WTC11 (cell line): ENCODE measurements at regions not wholly inside any gene's neighbourhood (a gene's known extent, or its start where the extent isn't known, plus 50 kb on each side); places are given as distances from the start of the nearest gene placed in this dataset.

Experiments
- ATAC-seq: fragments of 200-7000 bp; cut with Tn5 transposase; 2 replicates; pipeline ENCODE4 v1.10.0; 2021; ENCODE audit warnings: mild to moderate bottlenecking, moderate library complexity
- CTCF ChIA-PET: fragments of 300-600 bp; sonication (Branson Sonifier 250); formaldehyde crosslinking; loops from one replicate; lab custom pipeline; 2021; ENCODE audit warnings: antibody characterized with exemption; lab: Charles Lee
- POLR2A ChIA-PET: fragments of 350-600 bp; sonication (Branson Sonifier 250); formaldehyde crosslinking; loops from one replicate; lab custom pipeline; 2021; ENCODE audit warnings: antibody characterized with exemption; lab: Charles Lee
- DNase-seq: peaks from one replicate; pipeline ENCODE4 v3.0.0; 2021; ENCODE audit warnings: low spot score
- H3K27ac Mint-ChIP-seq: 2 replicates; pipeline ENCODE4 v1.8.0; 2021; ENCODE audit warnings: mixed read lengths
- H3K27me3 Mint-ChIP-seq: 2 replicates; pipeline ENCODE4 v1.8.0; 2021; ENCODE audit warnings: low read depth, mild to moderate bottlenecking, moderate library complexity, mixed read lengths
- H3K36me3 Mint-ChIP-seq: 2 replicates; pipeline ENCODE4 v1.8.0; 2021; ENCODE audit warnings: mixed read lengths
- H3K4me1 Mint-ChIP-seq: 2 replicates; pipeline ENCODE4 v1.8.0; 2022; ENCODE audit warnings: mixed read lengths
- H3K4me3 Mint-ChIP-seq: 2 replicates; pipeline ENCODE4 v1.8.0; 2021; ENCODE audit warnings: mild to moderate bottlenecking, moderate library complexity, mixed read lengths
- H3K9me3 Mint-ChIP-seq: 2 replicates; pipeline ENCODE4 v1.8.0; 2021; ENCODE audit warnings: mixed read lengths
- AFF4 ChIP-seq: sonication (generic); formaldehyde crosslinking; IDR thresholded peaks from 2 replicates; pipeline ENCODE4 v1.8.1; 2023; ENCODE audit warnings: mild to moderate bottlenecking, missing genetic modification reagents, borderline replicate concordance
- ATF3 ChIP-seq: sonication (generic); formaldehyde crosslinking; conservative IDR thresholded peaks from 2 replicates; pipeline ENCODE4 v1.8.1; 2022; ENCODE audit warnings: mild to moderate bottlenecking, missing genetic modification reagents
- ATF6 ChIP-seq: sonication (generic); formaldehyde crosslinking; IDR thresholded peaks from 2 replicates; pipeline ENCODE4 v1.8.1; 2023; ENCODE audit warnings: mild to moderate bottlenecking, missing genetic modification reagents
- CDX4 ChIP-seq: fragments of 250-450 bp; sonication (Bioruptor Pico); IDR thresholded peaks from 2 replicates; pipeline ENCODE4 v1.9.0; 2021; ENCODE audit warnings: moderate library complexity, mild to moderate bottlenecking, inconsistent platforms, borderline replicate concordance
- CREB1 ChIP-seq: sonication (generic); formaldehyde crosslinking; IDR thresholded peaks from 2 replicates; pipeline ENCODE4 v1.8.0; 2023; ENCODE audit warnings: mild to moderate bottlenecking, missing genetic modification reagents
- CREM ChIP-seq: sonication (generic); formaldehyde crosslinking; IDR thresholded peaks from 2 replicates; pipeline ENCODE4 v1.8.1; 2022; ENCODE audit warnings: mild to moderate bottlenecking, missing genetic modification reagents, moderate library complexity
- CTCF ChIP-seq: fragments of 200-600 bp; IDR thresholded peaks from 2 replicates; pipeline ENCODE4 v1.8.0; 2022; ENCODE audit warnings: antibody characterized with exemption
- E2F4 ChIP-seq: sonication (generic); formaldehyde crosslinking; IDR thresholded peaks from 2 replicates; pipeline ENCODE4 v1.8.1; 2022; ENCODE audit warnings: low read depth, mild to moderate bottlenecking, moderate library complexity, missing genetic modification reagents, borderline replicate concordance
- EMX1 ChIP-seq: fragments of 250-450 bp; sonication (Bioruptor Pico); IDR thresholded peaks from 2 replicates; pipeline ENCODE4 v1.8.0; 2021; ENCODE audit warnings: mild to moderate bottlenecking
- ERG ChIP-seq: fragments of 250-450 bp; sonication (Bioruptor Pico); IDR thresholded peaks from 2 replicates; pipeline ENCODE4 v1.8.0; 2021; ENCODE audit warnings: mild to moderate bottlenecking
- FOXK1 ChIP-seq: sonication (generic); formaldehyde crosslinking; IDR thresholded peaks from 2 replicates; pipeline ENCODE4 v1.8.0; 2022; ENCODE audit warnings: mild to moderate bottlenecking, moderate library complexity, missing genetic modification reagents
- GRHL2 ChIP-seq: fragments of 250-450 bp; sonication (Bioruptor Pico); IDR thresholded peaks from 2 replicates; pipeline ENCODE4 v1.8.0; 2022; ENCODE audit warnings: mild to moderate bottlenecking, moderate library complexity; ENCODE audit not compliant: insufficient replicate concordance, severe bottlenecking
- GTF2I ChIP-seq: fragments of 250-450 bp; sonication (Bioruptor Pico); conservative IDR thresholded peaks from 2 replicates; pipeline ENCODE4 v1.4.0; 2021; ENCODE audit warnings: mild to moderate bottlenecking
- HMGA2 ChIP-seq: fragments of 250-450 bp; sonication (Bioruptor Pico); IDR thresholded peaks from 2 replicates; pipeline ENCODE4 v1.4.0; 2021; ENCODE audit warnings: mild to moderate bottlenecking, moderate library complexity
- IRF2 ChIP-seq: sonication (generic); formaldehyde crosslinking; IDR thresholded peaks from 2 replicates; pipeline ENCODE4 v1.8.0; 2022; ENCODE audit warnings: low read depth, missing genetic modification reagents, borderline replicate concordance
- MLX ChIP-seq: sonication (generic); formaldehyde crosslinking; IDR thresholded peaks from 2 replicates; pipeline ENCODE4 v1.8.1; 2023; ENCODE audit warnings: mild to moderate bottlenecking, missing genetic modification reagents, moderate library complexity
- MYBL2 ChIP-seq: sonication (generic); formaldehyde crosslinking; IDR thresholded peaks from 2 replicates; pipeline ENCODE4 v1.8.1; 2023; ENCODE audit warnings: mild to moderate bottlenecking, moderate library complexity, missing genetic modification reagents
- NR2C2 ChIP-seq: sonication (generic); formaldehyde crosslinking; IDR thresholded peaks from 2 replicates; pipeline ENCODE4 v1.8.0; 2022; ENCODE audit warnings: mild to moderate bottlenecking, missing genetic modification reagents
- SMAD3 ChIP-seq: sonication (generic); formaldehyde crosslinking; IDR thresholded peaks from 2 replicates; pipeline ENCODE4 v1.8.0; 2022; ENCODE audit warnings: missing genetic modification reagents, mild to moderate bottlenecking, borderline replicate concordance
- SP1 ChIP-seq: sonication (generic); formaldehyde crosslinking; conservative IDR thresholded peaks from 2 replicates; pipeline ENCODE4 v1.8.1; 2022; ENCODE audit warnings: missing genetic modification reagents
- TEAD4 ChIP-seq: sonication (generic); formaldehyde crosslinking; IDR thresholded peaks from 2 replicates; pipeline ENCODE4 v1.8.0; 2022; ENCODE audit warnings: mild to moderate bottlenecking, missing genetic modification reagents
- USF1 ChIP-seq: sonication (generic); formaldehyde crosslinking; IDR thresholded peaks from 2 replicates; pipeline ENCODE4 v1.8.0; 2022; ENCODE audit warnings: mild to moderate bottlenecking, missing genetic modification reagents
- ZBTB43 ChIP-seq: sonication (generic); formaldehyde crosslinking; IDR thresholded peaks from 2 replicates; pipeline ENCODE4 v1.8.1; 2023; ENCODE audit warnings: mild to moderate bottlenecking, missing genetic modification reagents

GRCh38 chr14:101043891-101044290 lies 140.4 kb upstream of the RTL1 start:
- H3K27me3 Mint-ChIP-seq: no peaks in the 10 kb centered on the region
- H3K4me3 Mint-ChIP-seq: no peak overlapping the region
- DNase-seq: no peak
- CTCF ChIA-PET: no interaction called here
- H3K27ac Mint-ChIP-seq: no peak overlapping the region
- POLR2A ChIA-PET: no interaction called here
- peaks cover 50% of the 10 kb centered on the region for H3K36me3 Mint-ChIP-seq
- peaks cover 9% of the 10 kb centered on the region; the same call in 1 of the 2 replicates for H3K9me3 Mint-ChIP-seq
- no peak for ATAC-seq
- no peaks in the 10 kb centered on the region for H3K4me1 Mint-ChIP-seq
- no peak for TF ChIP-seq SP1 (CRISPR knock-in tag)
- TF ChIP-seq NR2C2: no peak
- TF ChIP-seq HMGA2 (CRISPR knock-in tag): no peak
- TF ChIP-seq GTF2I (CRISPR knock-in tag): no peak
- no peak for TF ChIP-seq TEAD4 (CRISPR knock-in tag)
- TF ChIP-seq MLX (CRISPR knock-in tag): no peak
- no peak for TF ChIP-seq CREM (CRISPR knock-in tag)
- no peak for TF ChIP-seq MYBL2
- TF ChIP-seq USF1 (CRISPR knock-in tag): no peak
- TF ChIP-seq IRF2: no peak
- TF ChIP-seq FOXK1 (CRISPR knock-in tag): no peak
- TF ChIP-seq CTCF: no peak
- TF ChIP-seq ERG (CRISPR knock-in tag): no peak
- TF ChIP-seq ZBTB43 (CRISPR knock-in tag): no peak
- no peak for TF ChIP-seq ATF6 (CRISPR knock-in tag)
- no peak for TF ChIP-seq ATF3 (CRISPR knock-in tag)

- ChIA-PET CTCF (no interaction called here), POLR2A (no interaction called here)
- H3K4me3 Mint-ChIP-seq: no peak overlapping the region
- peaks cover 53% of the 10 kb centered on the region for H3K36me3 Mint-ChIP-seq
- ATAC-seq (no peak), DNase-seq (no peak)
- H3K27me3 Mint-ChIP-seq: no peaks in the 10 kb centered on the region
- H3K9me3 Mint-ChIP-seq: peaks cover 9% of the 10 kb centered on the region
- no peak overlapping the region for H3K27ac Mint-ChIP-seq
- no peaks in the 10 kb centered on the region for H3K4me1 Mint-ChIP-seq
- TF ChIP-seq EMX1 (CRISPR knock-in tag): no peak
- TF ChIP-seq GRHL2 (CRISPR knock-in tag): no peak
- no peak for TF ChIP-seq CREB1 (CRISPR knock-in tag)
- TF ChIP-seq AFF4: no peak
- no peak for TF ChIP-seq E2F4
- TF ChIP-seq SMAD3 (CRISPR knock-in tag): no peak
- no peak for TF ChIP-seq CREM (CRISPR knock-in tag)
- TF ChIP-seq CDX4 (CRISPR knock-in tag): no peak
These were observed 141.2 kb upstream of the RTL1 start for GRCh38 chr14:101044741-101045140.
